ENCODE measurements at regions not wholly inside any gene's neighbourhood (a gene's known extent, or its start where the extent isn't known, plus 50 kb on each side); places are given as distances from the start of the nearest gene placed in this dataset.

DNA sequence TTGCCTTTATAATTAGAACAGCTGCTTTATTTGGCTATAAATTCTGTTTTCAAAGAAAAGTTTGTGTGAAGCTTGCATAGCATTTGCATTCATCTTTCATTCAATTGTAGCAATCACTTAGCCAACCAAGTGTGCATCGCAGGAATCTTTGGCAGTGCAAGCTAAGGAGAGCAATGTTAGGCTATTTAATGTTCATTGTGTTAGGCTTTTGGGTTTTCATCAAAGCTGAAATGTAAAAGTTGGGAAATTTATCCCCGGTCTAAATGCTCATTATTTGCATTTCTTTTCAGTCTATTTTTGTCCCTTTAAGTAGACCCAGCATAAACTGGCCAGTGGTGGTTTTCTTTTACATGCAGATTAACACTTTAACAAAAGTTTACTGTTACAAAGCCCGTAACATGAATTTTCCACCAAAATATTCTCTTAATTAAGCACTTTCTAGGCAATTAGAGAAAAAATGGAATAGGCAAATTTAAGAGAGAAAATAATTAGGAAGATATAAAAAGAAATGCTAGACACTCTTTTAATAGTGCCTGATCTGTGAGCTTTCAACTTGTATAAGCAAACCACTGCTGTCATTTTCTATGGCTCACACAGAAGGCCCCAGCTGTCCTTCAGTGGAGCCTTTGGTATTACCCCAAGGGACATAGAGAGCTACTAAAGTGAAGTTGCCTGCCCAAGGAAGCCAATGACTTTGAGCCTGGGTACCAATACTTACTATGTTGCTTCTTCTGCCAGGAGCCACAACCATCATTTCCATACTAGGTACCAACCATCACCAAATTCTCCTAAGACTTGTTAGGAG lies 898.9 kb upstream of the SEL1L start:
- TF ChIP-seq CTCF (IDR thresholded peaks at IDR 0.05): no peak
- TF ChIP-seq POLR2AphosphoS5 (IDR thresholded peaks at IDR 0.05): no peak

Data from upper lobe of left lung (tissue), 4 donors.